ENCODE measurements at regions not wholly inside any gene's neighbourhood (a gene's known extent, or its start where the extent isn't known, plus 50 kb on each side); places are given as distances from the start of the nearest gene placed in this dataset.

DNA sequence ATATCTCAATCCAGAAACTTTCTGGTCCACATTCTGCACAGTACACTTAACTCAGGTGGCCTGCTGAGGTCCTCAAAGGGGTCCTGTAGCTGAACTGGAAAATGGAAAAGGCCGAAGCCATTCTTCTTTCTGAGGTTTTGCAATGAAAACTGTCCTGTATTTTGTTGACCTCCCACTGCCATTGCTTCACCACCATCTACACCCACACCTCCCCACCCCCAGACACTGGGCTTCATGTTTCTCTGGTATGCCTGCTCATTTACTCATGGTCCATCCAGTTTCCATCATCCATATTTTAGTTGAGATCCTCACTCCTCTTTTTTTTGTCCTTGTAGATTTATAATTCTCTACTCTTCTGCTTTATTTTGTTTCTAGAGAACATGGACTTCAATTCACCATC, 115.7 kb upstream of the SLC24A5 start:
- no peak for DNase-seq (ENCODE audit: low read depth)
- no peak overlapping the region for H3K4me3 ChIP-seq (ENCODE audit: low read depth, low read length)
- TF ChIP-seq, protein P1, sequence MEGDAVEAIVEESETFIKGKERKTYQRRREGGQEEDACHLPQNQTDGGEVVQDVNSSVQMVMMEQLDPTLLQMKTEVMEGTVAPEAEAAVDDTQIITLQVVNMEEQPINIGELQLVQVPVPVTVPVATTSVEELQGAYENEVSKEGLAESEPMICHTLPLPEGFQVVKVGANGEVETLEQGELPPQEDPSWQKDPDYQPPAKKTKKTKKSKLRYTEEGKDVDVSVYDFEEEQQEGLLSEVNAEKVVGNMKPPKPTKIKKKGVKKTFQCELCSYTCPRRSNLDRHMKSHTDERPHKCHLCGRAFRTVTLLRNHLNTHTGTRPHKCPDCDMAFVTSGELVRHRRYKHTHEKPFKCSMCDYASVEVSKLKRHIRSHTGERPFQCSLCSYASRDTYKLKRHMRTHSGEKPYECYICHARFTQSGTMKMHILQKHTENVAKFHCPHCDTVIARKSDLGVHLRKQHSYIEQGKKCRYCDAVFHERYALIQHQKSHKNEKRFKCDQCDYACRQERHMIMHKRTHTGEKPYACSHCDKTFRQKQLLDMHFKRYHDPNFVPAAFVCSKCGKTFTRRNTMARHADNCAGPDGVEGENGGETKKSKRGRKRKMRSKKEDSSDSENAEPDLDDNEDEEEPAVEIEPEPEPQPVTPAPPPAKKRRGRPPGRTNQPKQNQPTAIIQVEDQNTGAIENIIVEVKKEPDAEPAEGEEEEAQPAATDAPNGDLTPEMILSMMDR (IDR thresholded peaks at IDR 0.05; ENCODE audit: insufficient read depth, low read length): no peak

DNA sequence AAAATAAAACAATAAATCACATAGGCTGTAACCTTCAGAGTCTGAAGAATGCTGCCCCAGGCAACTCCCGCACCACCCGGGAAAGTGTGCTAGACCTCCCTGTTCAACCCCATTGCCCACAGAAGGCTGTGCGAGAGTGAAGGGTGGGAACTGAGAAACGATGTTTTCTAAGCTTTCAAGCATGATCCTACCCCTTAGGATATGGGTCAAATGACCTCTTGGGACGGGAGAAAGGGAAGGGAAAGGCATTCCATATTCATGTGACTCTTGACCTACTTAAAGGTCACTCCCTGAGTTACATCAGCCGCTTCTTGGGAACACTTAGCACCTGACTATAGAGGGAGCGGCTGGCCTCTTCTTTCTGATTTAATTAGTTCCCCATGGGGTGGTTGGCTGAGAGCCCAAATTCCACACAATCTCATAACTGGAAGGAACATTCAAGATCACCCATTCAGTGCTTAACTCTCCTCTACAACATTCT, 114.7 kb upstream of the SLC24A5 start:
- TF ChIP-seq, protein P1 (IDR thresholded peaks at IDR 0.05; ENCODE audit: insufficient read depth, low read length): no peak
- peak; percentile 5 for DNase-seq (ENCODE audit: low read depth)
- H3K4me3 ChIP-seq (ENCODE audit: low read depth, low read length): no peak overlapping the region

DNA sequence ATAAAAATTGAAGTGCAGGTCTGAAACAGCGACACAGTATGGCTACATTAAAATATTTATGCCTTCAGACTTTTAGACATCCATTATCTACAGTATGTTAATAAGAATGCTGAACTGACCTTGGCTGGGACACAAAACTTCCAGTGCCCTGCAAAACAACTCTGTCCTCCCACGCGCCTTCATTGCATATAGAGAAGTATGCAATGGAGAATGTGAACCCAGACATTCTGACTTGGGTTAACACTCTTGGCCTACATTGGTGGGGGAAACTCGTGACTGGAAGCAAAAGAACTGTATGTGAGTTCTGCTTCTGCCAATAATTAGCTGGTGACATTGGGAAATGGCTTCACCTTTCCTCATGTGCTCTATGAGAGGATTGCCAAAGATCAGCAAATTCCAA, 110.5 kb upstream of the SLC24A5 start:
- no peak overlapping the region for H3K4me3 ChIP-seq (ENCODE audit: low read depth, low read length)
- no peak for DNase-seq (ENCODE audit: low read depth)
- TF ChIP-seq, protein P1 (IDR thresholded peaks at IDR 0.05; ENCODE audit: insufficient read depth, low read length): no peak

DNA sequence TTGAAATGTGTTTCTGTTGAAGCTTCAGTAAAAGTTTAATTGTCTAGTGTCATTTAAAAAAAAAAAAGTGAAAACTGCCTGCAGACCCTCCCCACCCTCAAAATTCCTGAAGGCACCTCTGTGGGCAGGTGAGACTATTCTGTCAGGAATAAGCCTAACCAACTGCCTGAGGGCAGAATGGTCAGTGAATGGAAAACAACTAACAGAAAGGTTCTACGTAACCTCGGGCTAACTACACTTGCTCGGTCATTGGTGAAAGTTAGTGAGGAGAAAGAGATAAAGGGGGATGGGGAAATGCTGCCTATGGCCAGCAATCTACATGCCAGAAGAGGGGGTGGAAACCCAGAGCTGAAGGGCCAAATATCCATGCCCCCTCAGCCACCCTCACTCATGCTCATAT, 108.6 kb upstream of the SLC24A5 start:
- TF ChIP-seq, protein P1 (IDR thresholded peaks at IDR 0.05; ENCODE audit: insufficient read depth, low read length): no peak

DNA sequence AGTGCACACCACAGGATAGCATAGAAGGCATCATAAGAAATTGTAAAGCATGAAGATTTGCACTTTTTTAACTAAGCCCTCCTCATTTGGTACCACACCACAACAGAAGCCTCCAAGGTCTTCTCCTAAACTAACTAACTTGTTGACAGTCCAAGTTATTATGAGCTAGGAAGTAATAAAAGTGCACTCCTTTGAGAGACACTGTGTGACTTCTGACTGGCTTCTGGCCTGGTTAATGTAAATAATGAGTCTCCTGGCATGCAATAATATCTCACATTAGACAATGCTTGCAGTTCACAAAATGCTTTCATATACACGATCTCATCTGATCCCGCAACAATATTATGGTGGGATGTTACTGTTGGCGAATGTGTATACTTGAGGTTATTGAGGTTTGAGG, 103.9 kb upstream of the SLC24A5 start:
- TF ChIP-seq, protein P1 (IDR thresholded peaks at IDR 0.05; ENCODE audit: insufficient read depth, low read length): no peak
- no peak overlapping the region for H3K4me3 ChIP-seq (ENCODE audit: low read depth, low read length)
- DNase-seq (ENCODE audit: low read depth): no peak

More for the DNA sequence above, 108.6 kb upstream of the SLC24A5 start:
- no peak for DNase-seq (ENCODE audit: low read depth)
- H3K4me3 ChIP-seq (ENCODE audit: low read depth, low read length): no peak overlapping the region

DNA sequence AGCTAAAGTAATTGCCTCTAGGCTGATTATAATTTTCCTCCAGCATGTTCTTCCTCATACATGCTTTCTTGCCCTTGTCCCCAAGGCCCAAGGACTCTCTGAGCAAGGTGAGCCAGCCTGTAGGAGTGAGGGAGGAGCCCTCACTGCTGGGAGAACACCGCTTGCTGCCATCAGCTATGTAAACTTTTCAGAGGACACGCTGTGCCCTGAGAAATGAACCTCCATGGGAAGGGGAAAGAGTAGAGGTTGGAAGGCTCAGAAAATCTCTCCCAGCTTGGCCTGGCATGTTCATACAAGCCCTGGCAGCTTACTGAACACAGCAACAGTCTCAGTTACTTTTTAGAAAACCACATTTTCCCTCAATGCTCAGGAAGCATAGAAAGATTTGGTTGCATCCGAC, 103.0 kb upstream of the SLC24A5 start:
- H3K4me3 ChIP-seq (ENCODE audit: low read depth, low read length): no peak overlapping the region
- TF ChIP-seq, protein P1 (IDR thresholded peaks at IDR 0.05; ENCODE audit: insufficient read depth, low read length): no peak
- DNase-seq (ENCODE audit: low read depth): no peak

DNA sequence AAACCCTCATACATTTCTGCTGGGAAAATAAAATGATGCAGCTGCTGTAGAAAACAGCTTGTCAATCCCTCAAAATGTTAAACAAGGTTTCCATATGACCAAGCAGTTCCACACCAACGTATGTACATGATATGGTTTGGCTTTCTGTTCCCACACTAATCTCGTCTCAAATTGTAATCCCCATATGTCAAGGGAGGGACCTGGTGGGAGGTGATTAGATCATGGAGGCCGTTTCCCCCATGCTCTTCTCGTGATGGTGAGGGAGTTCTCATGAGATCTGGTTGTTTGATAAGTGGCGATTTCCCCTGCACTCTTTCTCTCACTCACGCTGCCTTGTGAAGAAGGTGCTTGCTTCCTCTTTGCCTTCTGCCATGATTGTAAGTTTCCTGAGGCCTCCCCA, 100.6 kb upstream of the SLC24A5 start:
- no peak overlapping the region for H3K4me3 ChIP-seq (ENCODE audit: low read depth, low read length)
- TF ChIP-seq, protein P1 (IDR thresholded peaks at IDR 0.05; ENCODE audit: insufficient read depth, low read length): no peak
- no peak for DNase-seq (ENCODE audit: low read depth)
